Keratinocyte (primary cell): ENCODE measurements at regions not wholly inside any gene's neighbourhood (a gene's known extent, or its start where the extent isn't known, plus 50 kb on each side); places are given as distances from the start of the nearest gene placed in this dataset.

Experiments
- CTCF ChIP-seq, 3 experiments: IDR thresholded peaks in 1 of 3; conservative IDR thresholded peaks in 1 of 3; optimal IDR thresholded peaks in 1 of 3; 2 replicates in 2 of 3; 3 replicates in 1 of 3; pipeline versions ENCODE3 to v1.5.1; 2011; ENCODE audit warnings: low read length in 3 of 3, mild to moderate bottlenecking in 3 of 3, moderate library complexity in 2 of 3, control low read depth in 1 of 3, inconsistent platforms in 1 of 3; ENCODE audit not compliant: insufficient read depth in 2 of 3; ENCODE audit errors: extremely low read depth in 1 of 3
- EZH2 ChIP-seq: IDR thresholded peaks from one replicate; pipeline ENCODE4 v1.6.1; 2012; ENCODE audit warnings: inconsistent platforms, mild to moderate bottlenecking, low read length, moderate library complexity

GRCh38 chr2:88254437-88255091 is 84.4 kb downstream of the THNSL2 start:
- TF ChIP-seq CTCF (optimal IDR thresholded peaks at IDR 0.05 in 1 of 3, IDR thresholded peaks at IDR 0.05 in 1 of 3, conservative IDR thresholded peaks at IDR 0.05 in 1 of 3; ENCODE audit: extremely low read depth in 1 of 3, insufficient read depth in 2 of 3, low read length in 3 of 3): no peak
- TF ChIP-seq EZH2: no peak
